ENCODE measurements at regions not wholly inside any gene's neighbourhood (a gene's known extent, or its start where the extent isn't known, plus 50 kb on each side); places are given as distances from the start of the nearest gene placed in this dataset.

DNA sequence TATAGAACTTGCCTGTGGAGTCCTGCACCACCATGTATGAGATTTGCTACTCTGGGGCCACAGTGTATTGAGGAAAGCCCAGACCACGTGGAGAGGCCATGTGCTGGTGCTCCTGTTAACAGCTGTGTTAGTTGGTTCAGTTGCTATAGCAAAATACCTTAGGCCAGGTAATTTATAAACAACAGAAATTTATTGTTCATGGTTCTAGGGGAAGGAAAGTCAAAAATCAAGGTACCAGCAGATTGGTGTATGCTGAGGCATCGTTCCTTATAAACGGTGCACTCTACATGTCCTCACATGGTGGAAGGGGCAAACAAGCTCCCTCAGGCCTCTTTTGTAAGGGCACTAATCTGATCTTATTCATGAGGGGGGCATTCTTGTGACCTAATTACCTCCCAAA is 135.9 kb upstream of the FOXN2 start:
- H2AFZ ChIP-seq (ENCODE audit: low read depth, low read length): no peak overlapping the region
- H3K27me3 ChIP-seq (ENCODE audit: control insufficient read depth in 1 of 2, insufficient read depth in 1 of 2, low read length in 2 of 2): no peaks in the 10 kb centered on the region
- H3K9ac ChIP-seq (ENCODE audit: low read length): no peak overlapping the region
- no peaks in the 10 kb centered on the region for H3K36me3 ChIP-seq (ENCODE audit: control insufficient read depth in 1 of 2, insufficient read depth in 2 of 2, low read depth in 1 of 2, low read length in 2 of 2)
- no peak overlapping the region for H2BK12ac ChIP-seq (ENCODE audit: low read length in 2 of 2)
- H2BK15ac ChIP-seq (ENCODE audit: low read depth, poor library complexity, severe bottlenecking): peak overlapping the region; percentile 26
- H3K18ac ChIP-seq (ENCODE audit: low read depth in 1 of 2, low read length in 2 of 2): no peak overlapping the region
- WGBS: 97% methylated on average over 3 of the region's 3 CpGs
- DNase-seq: no peak
- H3K27ac ChIP-seq (ENCODE audit: low read length, poor library complexity, severe bottlenecking): no peak overlapping the region
- H3K4me2 ChIP-seq (ENCODE audit: low read length, poor library complexity, severe bottlenecking): no peak overlapping the region
- H4K8ac ChIP-seq (ENCODE audit: low read length): no peak overlapping the region
- no peak overlapping the region for H3K14ac ChIP-seq (ENCODE audit: low read length in 2 of 2)
- H2BK5ac ChIP-seq (ENCODE audit: low read depth, low read length, poor library complexity, severe bottlenecking): no peak overlapping the region
- H2BK120ac ChIP-seq (ENCODE audit: low read depth, low read length): no peak overlapping the region
- no peaks in the 10 kb centered on the region for H3K79me1 ChIP-seq (replicated peaks; ENCODE audit: low read length, poor library complexity, severe bottlenecking)
- no peaks in the 10 kb centered on the region for H3K9me3 ChIP-seq (ENCODE audit: control insufficient read depth, low read length)
- H2AK5ac ChIP-seq (ENCODE audit: low read length, severe bottlenecking): no peak overlapping the region
- no peak overlapping the region for H3K4me3 ChIP-seq (ENCODE audit: insufficient read depth in 1 of 2, low read depth in 1 of 2, low read length in 2 of 2)
- H4K91ac ChIP-seq (ENCODE audit: low read length): no peak overlapping the region
- no peak overlapping the region for H3K23ac ChIP-seq (ENCODE audit: low read length in 2 of 2)
- H3K4ac ChIP-seq (ENCODE audit: low read depth in 1 of 2, low read length in 2 of 2): no peak overlapping the region
- no peaks in the 10 kb centered on the region for H3K4me1 ChIP-seq (ENCODE audit: control insufficient read depth, insufficient read depth, low read depth, low read length)

DNA sequence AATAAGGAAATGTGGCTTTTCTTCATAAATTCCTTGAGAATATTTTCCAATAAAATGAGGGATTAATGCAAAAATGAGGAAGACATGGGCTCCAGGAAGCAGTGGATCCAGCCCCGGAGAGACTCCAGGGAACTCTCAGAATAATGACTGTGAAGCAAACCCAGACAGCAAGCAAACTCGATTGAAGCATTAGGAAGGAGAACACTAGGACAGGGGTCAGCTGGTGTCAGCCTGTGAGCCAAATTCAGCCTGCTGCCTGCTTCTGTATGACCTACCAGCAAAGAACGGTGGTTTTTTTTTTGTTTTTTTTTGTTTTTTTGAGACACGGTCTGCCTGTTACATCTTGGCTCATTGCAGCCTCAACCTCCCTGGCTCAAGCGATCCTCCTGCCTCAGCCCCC is 133.9 kb upstream of the FOXN2 start:
- H3K18ac ChIP-seq (ENCODE audit: low read depth in 1 of 2, low read length in 2 of 2): no peak overlapping the region
- H3K4ac ChIP-seq (ENCODE audit: low read depth in 1 of 2, low read length in 2 of 2): no peak overlapping the region
- no peak overlapping the region for H4K8ac ChIP-seq (ENCODE audit: low read length)
- no peak overlapping the region for H3K4me2 ChIP-seq (ENCODE audit: low read length, poor library complexity, severe bottlenecking)
- H3K79me1 ChIP-seq (replicated peaks; ENCODE audit: low read length, poor library complexity, severe bottlenecking): no peaks in the 10 kb centered on the region
- no peak overlapping the region for H2BK5ac ChIP-seq (ENCODE audit: low read depth, low read length, poor library complexity, severe bottlenecking)
- H3K23ac ChIP-seq (ENCODE audit: low read length in 2 of 2): no peak overlapping the region
- H2BK120ac ChIP-seq (ENCODE audit: low read depth, low read length): no peak overlapping the region
- no peaks in the 10 kb centered on the region for H3K27me3 ChIP-seq (ENCODE audit: control insufficient read depth in 1 of 2, insufficient read depth in 1 of 2, low read length in 2 of 2)
- no peak overlapping the region for H3K4me3 ChIP-seq (ENCODE audit: insufficient read depth in 1 of 2, low read depth in 1 of 2, low read length in 2 of 2)
- H3K36me3 ChIP-seq (ENCODE audit: control insufficient read depth in 1 of 2, insufficient read depth in 2 of 2, low read depth in 1 of 2, low read length in 2 of 2): no peaks in the 10 kb centered on the region
- H2BK15ac ChIP-seq (ENCODE audit: low read depth, poor library complexity, severe bottlenecking): no peak overlapping the region
- H3K14ac ChIP-seq (ENCODE audit: low read length in 2 of 2): no peak overlapping the region
- H4K91ac ChIP-seq (ENCODE audit: low read length): no peak overlapping the region
- H3K9ac ChIP-seq (ENCODE audit: low read length): no peak overlapping the region
- H3K4me1 ChIP-seq (ENCODE audit: control insufficient read depth, insufficient read depth, low read depth, low read length): no peaks in the 10 kb centered on the region
- H3K9me3 ChIP-seq (ENCODE audit: control insufficient read depth, low read length): no peaks in the 10 kb centered on the region
- H2AFZ ChIP-seq (ENCODE audit: low read depth, low read length): no peak overlapping the region
- H2AK5ac ChIP-seq (ENCODE audit: low read length, severe bottlenecking): no peak overlapping the region
- no peak for DNase-seq
- 78% methylated on average over 5 of the region's 5 CpGs for WGBS
- no peak overlapping the region for H3K27ac ChIP-seq (ENCODE audit: low read length, poor library complexity, severe bottlenecking)
- no peak overlapping the region for H2BK12ac ChIP-seq (ENCODE audit: low read length in 2 of 2)

DNA sequence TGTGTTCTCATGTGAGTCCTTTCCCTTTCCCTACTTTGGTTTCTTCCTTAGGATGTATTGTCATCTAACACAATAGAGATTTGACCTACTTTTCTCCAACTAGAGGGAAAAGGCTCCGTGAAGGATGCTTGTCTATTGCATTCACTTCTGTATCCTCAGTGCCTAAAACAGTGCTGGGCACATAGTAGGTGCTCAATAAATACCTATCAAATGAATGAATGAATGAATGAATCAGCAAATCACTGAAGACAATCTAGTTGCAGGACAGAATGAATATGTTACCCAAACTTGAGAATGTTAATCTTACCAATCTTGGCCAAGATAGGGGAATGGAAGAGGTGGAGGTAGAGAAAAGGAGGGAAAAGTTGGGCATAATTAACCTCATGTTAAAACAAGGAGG is 131.2 kb upstream of the FOXN2 start:
- no peak overlapping the region for H2BK15ac ChIP-seq (ENCODE audit: low read depth, poor library complexity, severe bottlenecking)
- no peak overlapping the region for H2BK120ac ChIP-seq (ENCODE audit: low read depth, low read length)
- H4K8ac ChIP-seq (ENCODE audit: low read length): no peak overlapping the region
- no peak overlapping the region for H3K4me3 ChIP-seq (ENCODE audit: insufficient read depth in 1 of 2, low read depth in 1 of 2, low read length in 2 of 2)
- no peaks in the 10 kb centered on the region for H3K36me3 ChIP-seq (ENCODE audit: control insufficient read depth in 1 of 2, insufficient read depth in 2 of 2, low read depth in 1 of 2, low read length in 2 of 2)
- H3K79me1 ChIP-seq (replicated peaks; ENCODE audit: low read length, poor library complexity, severe bottlenecking): no peaks in the 10 kb centered on the region
- no peak overlapping the region for H2AK5ac ChIP-seq (ENCODE audit: low read length, severe bottlenecking)
- no peak for DNase-seq
- H3K18ac ChIP-seq (ENCODE audit: low read depth in 1 of 2, low read length in 2 of 2): no peak overlapping the region
- no peak overlapping the region for H3K9ac ChIP-seq (ENCODE audit: low read length)
- no peaks in the 10 kb centered on the region for H3K9me3 ChIP-seq (ENCODE audit: control insufficient read depth, low read length)
- H3K14ac ChIP-seq (ENCODE audit: low read length in 2 of 2): no peak overlapping the region
- H3K4me1 ChIP-seq (ENCODE audit: control insufficient read depth, insufficient read depth, low read depth, low read length): no peaks in the 10 kb centered on the region
- no peak overlapping the region for H3K4ac ChIP-seq (ENCODE audit: low read depth in 1 of 2, low read length in 2 of 2)
- no CpG with 5 or more reads among the region's 1 CpG for WGBS
- H2BK5ac ChIP-seq (ENCODE audit: low read depth, low read length, poor library complexity, severe bottlenecking): no peak overlapping the region
- H2BK12ac ChIP-seq (ENCODE audit: low read length in 2 of 2): no peak overlapping the region
- H3K27me3 ChIP-seq (ENCODE audit: control insufficient read depth in 1 of 2, insufficient read depth in 1 of 2, low read length in 2 of 2): no peaks in the 10 kb centered on the region
- H4K91ac ChIP-seq (ENCODE audit: low read length): peak overlapping the region; percentile 18
- H2AFZ ChIP-seq (ENCODE audit: low read depth, low read length): no peak overlapping the region
- H3K23ac ChIP-seq (ENCODE audit: low read length in 2 of 2): no peak overlapping the region
- no peak overlapping the region for H3K4me2 ChIP-seq (ENCODE audit: low read length, poor library complexity, severe bottlenecking)
- H3K27ac ChIP-seq (ENCODE audit: low read length, poor library complexity, severe bottlenecking): no peak overlapping the region

- Histone ChIP-seq H3K14ac (ENCODE audit: low read length in 2 of 2) (no peak overlapping the region), H2AFZ (ENCODE audit: low read depth, low read length) (no peak overlapping the region)
Observed at GRCh38 chr2:48183991-48184390, 130.5 kb upstream of the FOXN2 start.

More at GRCh38 chr2:48183991-48184390, 130.5 kb upstream of the FOXN2 start:
- Histone ChIP-seq H2BK12ac (ENCODE audit: low read length in 2 of 2) (no peak overlapping the region), H3K23ac (ENCODE audit: low read length in 2 of 2) (no peak overlapping the region), H3K79me1 (replicated peaks; ENCODE audit: low read length, poor library complexity, severe bottlenecking) (no peaks in the 10 kb centered on the region), H3K4me2 (ENCODE audit: low read length, poor library complexity, severe bottlenecking) (no peak overlapping the region), H4K8ac (ENCODE audit: low read length) (no peak overlapping the region), H2BK5ac (ENCODE audit: low read depth, low read length, poor library complexity, severe bottlenecking) (no peak overlapping the region), H2AK5ac (ENCODE audit: low read length, severe bottlenecking) (no peak overlapping the region), H3K9ac (ENCODE audit: low read length) (no peak overlapping the region), H3K9me3 (ENCODE audit: control insufficient read depth, low read length) (no peaks in the 10 kb centered on the region), H3K4me3 (ENCODE audit: insufficient read depth in 1 of 2, low read depth in 1 of 2, low read length in 2 of 2) (no peak overlapping the region), H3K18ac (ENCODE audit: low read depth in 1 of 2, low read length in 2 of 2) (no peak overlapping the region), H2BK120ac (ENCODE audit: low read depth, low read length) (no peak overlapping the region), H3K36me3 (ENCODE audit: control insufficient read depth in 1 of 2, insufficient read depth in 2 of 2, low read depth in 1 of 2, low read length in 2 of 2) (no peaks in the 10 kb centered on the region), H3K27ac (ENCODE audit: low read length, poor library complexity, severe bottlenecking) (no peak overlapping the region), H3K4ac (ENCODE audit: low read depth in 1 of 2, low read length in 2 of 2) (no peak overlapping the region), H3K4me1 (ENCODE audit: control insufficient read depth, insufficient read depth, low read depth, low read length) (no peaks in the 10 kb centered on the region), H2BK15ac (ENCODE audit: low read depth, poor library complexity, severe bottlenecking) (no peak overlapping the region), H3K27me3 (ENCODE audit: control insufficient read depth in 1 of 2, insufficient read depth in 1 of 2, low read length in 2 of 2) (no peaks in the 10 kb centered on the region), H4K91ac (ENCODE audit: low read length) (no peak overlapping the region)
- no peak for DNase-seq

Measured in mesenchymal stem cell (in vitro differentiated cells and primary cell).